Upper lobe of left lung (tissue), 6 donors: ENCODE measurements at regions not wholly inside any gene's neighbourhood (a gene's known extent, or its start where the extent isn't known, plus 50 kb on each side); places are given as distances from the start of the nearest gene placed in this dataset.

Source experiments
- ATAC-seq, 2 donors: fragments of 200-7000 bp; cut with Tn5 transposase; one replicate each; pipeline ENCODE4 v1.9.1; 2022; ENCODE audit warnings: mild to moderate bottlenecking in 2 of 2, moderate library complexity in 2 of 2; ENCODE audit not compliant: low FRiP score in 2 of 2
- DNase-seq, 2 donors: peaks; one replicate each; pipeline ENCODE4 v3.0.0-alpha.2; 2019 to 2020
- H3K27ac ChIP-seq, 4 donors: fragments of 200-600 bp; sonication (generic); one replicate each; pipeline ENCODE4 v1.5.1; 2016 to 2019
- H3K27me3 ChIP-seq, 4 donors: fragments of 200-600 bp; sonication (generic); one replicate each; pipeline ENCODE4 v1.5.1; 2017 to 2019
- H3K36me3 ChIP-seq, 4 donors: fragments of 200-600 bp; sonication (generic); one replicate each; pipeline ENCODE4 v1.5.1; 2016 to 2019
- H3K4me1 ChIP-seq, 4 donors: fragments of 200-600 bp; sonication (generic); one replicate each; pipeline ENCODE4 v1.5.1; 2018 to 2019
- H3K4me3 ChIP-seq, 4 donors: fragments of 200-600 bp; sonication (generic); one replicate each; pipeline ENCODE4 v1.5.1; 2017 to 2019; ENCODE audit warnings: mild to moderate bottlenecking in 2 of 4, moderate library complexity in 1 of 4
- H3K9me3 ChIP-seq, 4 donors: fragments of 200-600 bp; sonication (generic); one replicate each; pipeline ENCODE4 v1.5.1; 2018 to 2019
- EP300 ChIP-seq, 4 donors: sonication (generic); formaldehyde crosslinking; IDR thresholded peaks; one replicate each; pipeline ENCODE4 v1.5.1; 2017; ENCODE audit warnings: antibody characterized with exemption in 4 of 4, control low read depth in 2 of 4
- POLR2A ChIP-seq, 4 donors: fragments of 450-650 bp; IDR thresholded peaks; one replicate each; pipeline ENCODE4 v1.5.1; 2016 to 2017; ENCODE audit warnings: antibody characterized with exemption in 4 of 4, mild to moderate bottlenecking in 2 of 4
- POLR2AphosphoS5 ChIP-seq, 2 donors: sonication (generic); formaldehyde crosslinking; IDR thresholded peaks; one replicate each; pipeline ENCODE4 v1.5.1; 2017; ENCODE audit warnings: antibody characterized with exemption in 2 of 2
- WGBS, 2 donors: methylation state at CpG; one replicate each; pipeline ENCODE4 v1.1.5; 2017 to 2018; 5-methylcytosine and 5-hydroxymethylcytosine counted together
- TF ChIP-seq, protein P1 (sequence below), 6 experiments: fragments of 450-650 bp in 4 of 6; fragments of 200-600 bp in 2 of 6; sonication (generic) in 2 of 6; IDR thresholded peaks; one replicate each; pipeline ENCODE4 v1.5.1; 2016 to 2019; ENCODE audit warnings: antibody characterized with exemption in 6 of 6
- donor health status: DM: no; HTN: no; CAD: no; lungs with moderate emphysema.
- donor health status: DM: no; HTN: yes; CAD: no; lungs with severe emphysema.

DNA sequence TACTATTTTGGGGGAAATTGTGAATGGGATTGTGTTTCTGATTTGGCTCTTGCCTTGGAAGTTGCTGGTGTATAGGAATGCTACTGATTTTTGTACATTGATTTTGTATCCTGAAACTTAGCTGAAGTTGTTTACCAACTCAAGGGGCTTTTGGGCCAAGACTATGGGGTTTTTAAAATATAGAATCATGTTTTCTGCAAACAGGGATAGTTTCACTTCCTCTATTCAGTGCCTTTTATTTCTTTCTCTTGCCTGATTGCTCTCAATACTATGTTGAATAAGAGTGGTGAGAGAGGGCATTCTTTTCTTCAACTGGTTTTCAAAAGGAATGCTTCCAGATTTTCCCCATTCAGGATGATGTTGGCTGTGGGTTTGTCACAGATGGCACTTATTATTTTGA lies 1383.8 kb upstream of the ACVR2A start:
- no peak overlapping the region for H3K4me3 ChIP-seq
- no peak for DNase-seq
- no peak for ATAC-seq
- no peaks in the 10 kb centered on the region for H3K4me1 ChIP-seq
- H3K9me3 ChIP-seq, result peaks cover 0 to 13% (median 4%) of the 10 kb centered on the region in 4 donors
- H3K27me3 ChIP-seq, result no peaks in the 10 kb centered on the region
- TF ChIP-seq, protein P1, sequence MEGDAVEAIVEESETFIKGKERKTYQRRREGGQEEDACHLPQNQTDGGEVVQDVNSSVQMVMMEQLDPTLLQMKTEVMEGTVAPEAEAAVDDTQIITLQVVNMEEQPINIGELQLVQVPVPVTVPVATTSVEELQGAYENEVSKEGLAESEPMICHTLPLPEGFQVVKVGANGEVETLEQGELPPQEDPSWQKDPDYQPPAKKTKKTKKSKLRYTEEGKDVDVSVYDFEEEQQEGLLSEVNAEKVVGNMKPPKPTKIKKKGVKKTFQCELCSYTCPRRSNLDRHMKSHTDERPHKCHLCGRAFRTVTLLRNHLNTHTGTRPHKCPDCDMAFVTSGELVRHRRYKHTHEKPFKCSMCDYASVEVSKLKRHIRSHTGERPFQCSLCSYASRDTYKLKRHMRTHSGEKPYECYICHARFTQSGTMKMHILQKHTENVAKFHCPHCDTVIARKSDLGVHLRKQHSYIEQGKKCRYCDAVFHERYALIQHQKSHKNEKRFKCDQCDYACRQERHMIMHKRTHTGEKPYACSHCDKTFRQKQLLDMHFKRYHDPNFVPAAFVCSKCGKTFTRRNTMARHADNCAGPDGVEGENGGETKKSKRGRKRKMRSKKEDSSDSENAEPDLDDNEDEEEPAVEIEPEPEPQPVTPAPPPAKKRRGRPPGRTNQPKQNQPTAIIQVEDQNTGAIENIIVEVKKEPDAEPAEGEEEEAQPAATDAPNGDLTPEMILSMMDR (IDR thresholded peaks at IDR 0.05), result no peak
- no peak for TF ChIP-seq POLR2AphosphoS5 (IDR thresholded peaks at IDR 0.05)
- TF ChIP-seq EP300 (IDR thresholded peaks at IDR 0.05), result no peak
- H3K36me3 ChIP-seq, result no peaks in the 10 kb centered on the region
- H3K27ac ChIP-seq, result no peak overlapping the region

DNA sequence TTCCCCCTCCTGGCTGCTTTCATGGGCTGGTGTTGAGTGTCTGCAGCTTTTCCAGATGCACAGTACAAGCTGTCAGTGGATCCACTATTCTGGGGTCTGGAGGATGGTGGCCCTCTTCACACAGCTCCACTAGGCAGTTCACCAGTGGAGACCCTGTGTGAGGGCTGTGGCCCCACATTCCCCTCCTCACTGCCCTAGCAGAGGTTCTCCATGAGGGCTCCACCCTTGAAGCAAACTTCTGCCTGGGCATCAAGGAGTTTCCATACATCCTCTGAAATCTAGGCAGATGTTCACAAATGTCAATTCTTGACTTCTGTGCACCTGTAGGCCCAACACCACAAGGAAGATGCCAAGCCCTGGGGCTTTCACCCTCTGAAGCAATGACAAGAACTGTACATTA lies 1386.2 kb upstream of the ACVR2A start:
- Histone ChIP-seq H3K4me1 (no peaks in the 10 kb centered on the region), H3K27me3 (no peaks in the 10 kb centered on the region), H3K27ac (no peak overlapping the region), H3K36me3 (no peaks in the 10 kb centered on the region), H3K9me3 (peaks cover 0 to 13% (median 2%) of the 10 kb centered on the region in 4 donors), H3K4me3 (no peak overlapping the region)
- ATAC-seq (no peak), DNase-seq (no peak)
- TF ChIP-seq, protein P1 (IDR thresholded peaks at IDR 0.05), result no peak
- TF ChIP-seq EP300 (IDR thresholded peaks at IDR 0.05) (no peak), POLR2A (IDR thresholded peaks at IDR 0.05) (no peak), POLR2AphosphoS5 (IDR thresholded peaks at IDR 0.05) (no peak)

DNA sequence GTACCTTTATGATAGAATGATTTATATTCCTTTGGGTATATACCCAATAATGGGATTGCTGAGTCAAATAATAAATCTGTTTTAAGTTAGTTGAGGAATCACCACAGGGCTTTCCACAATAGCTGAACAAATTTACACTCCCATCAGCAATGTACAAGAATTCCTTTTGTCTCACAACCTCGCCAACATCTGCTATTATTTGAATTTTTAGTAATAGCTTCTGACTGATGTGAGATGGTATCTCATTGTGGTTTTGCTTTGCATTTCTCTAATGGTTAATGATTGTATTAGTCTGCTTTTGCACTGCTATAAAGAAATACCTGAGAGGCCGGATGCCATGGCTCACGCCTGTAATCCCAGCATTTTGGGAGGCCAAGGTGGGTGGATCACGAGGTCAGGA lies 1387.6 kb upstream of the ACVR2A start:
- Histone ChIP-seq H3K9me3 (peaks cover 0 to 13% (median 2%) of the 10 kb centered on the region in 4 donors), H3K4me3 (no peak overlapping the region), H3K27ac (no peak overlapping the region), H3K36me3 (no peaks in the 10 kb centered on the region), H3K27me3 (no peaks in the 10 kb centered on the region), H3K4me1 (no peaks in the 10 kb centered on the region)
- ATAC-seq (no peak), DNase-seq (no peak)
- TF ChIP-seq, protein P1 (IDR thresholded peaks at IDR 0.05), result no peak
- TF ChIP-seq EP300 (IDR thresholded peaks at IDR 0.05) (no peak), POLR2AphosphoS5 (IDR thresholded peaks at IDR 0.05) (no peak), POLR2A (IDR thresholded peaks at IDR 0.05) (no peak)
- 85 to 93% methylated on average over 4 of the region's 4 CpGs for WGBS, 2 donors

DNA sequence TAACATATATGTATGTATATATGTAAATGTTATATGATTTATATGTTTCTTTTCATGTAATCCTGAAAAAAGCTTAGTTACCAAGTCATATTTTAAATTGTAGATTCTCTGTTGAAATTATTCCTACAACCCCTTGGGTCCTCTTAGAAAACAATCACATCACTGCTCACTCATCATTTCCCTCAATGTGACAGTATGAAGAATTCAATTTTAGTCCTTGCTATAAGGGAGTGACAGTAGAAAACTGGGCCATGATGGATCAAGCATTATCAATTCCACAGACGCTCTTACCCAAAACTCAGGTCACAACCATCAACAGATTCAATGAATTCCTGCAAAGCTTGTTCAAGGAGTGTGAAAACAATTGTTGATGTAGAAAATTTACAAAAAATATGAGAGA lies 1389.5 kb upstream of the ACVR2A start:
- peaks cover 0 to 13% (median 2%) of the 10 kb centered on the region in 4 donors for H3K9me3 ChIP-seq
- ATAC-seq (no peak), DNase-seq (no peak)
- no peak overlapping the region for H3K27ac ChIP-seq
- no peak overlapping the region for H3K4me3 ChIP-seq
- H3K36me3 ChIP-seq, result no peaks in the 10 kb centered on the region
- H3K4me1 ChIP-seq, result no peaks in the 10 kb centered on the region
- WGBS, 2 donors, result 96 to 100% methylated on average over 1 of the region's 1 CpG
- no peaks in the 10 kb centered on the region for H3K27me3 ChIP-seq
- TF ChIP-seq, protein P1 (IDR thresholded peaks at IDR 0.05), result no peak
- TF ChIP-seq EP300 (IDR thresholded peaks at IDR 0.05) (no peak), POLR2A (IDR thresholded peaks at IDR 0.05) (no peak), POLR2AphosphoS5 (IDR thresholded peaks at IDR 0.05) (no peak)

DNA sequence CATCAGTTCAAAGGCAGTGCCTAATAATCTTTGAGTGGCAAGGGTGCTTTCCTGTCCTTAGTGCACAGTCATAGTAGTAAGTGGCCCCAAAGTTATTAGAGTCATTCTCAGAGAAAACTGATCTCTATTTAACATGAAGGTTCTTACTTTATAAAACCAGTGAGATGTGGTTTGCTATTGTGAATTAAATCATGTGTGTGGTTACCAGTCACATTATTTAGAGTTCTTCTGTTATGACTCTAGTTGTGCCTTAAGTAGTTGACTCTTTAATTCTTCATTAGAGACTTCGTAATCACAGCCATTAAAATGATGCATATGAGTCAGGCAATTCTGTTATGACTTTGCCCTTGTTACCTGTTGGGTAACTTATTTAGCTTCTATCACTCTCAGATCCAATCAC lies 1392.9 kb upstream of the ACVR2A start:
- Histone ChIP-seq H3K27me3 (no peaks in the 10 kb centered on the region), H3K27ac (no peak overlapping the region), H3K9me3 (no peaks in the 10 kb centered on the region), H3K4me3 (no peak overlapping the region), H3K4me1 (no peaks in the 10 kb centered on the region), H3K36me3 (no peaks in the 10 kb centered on the region)
- no peak for DNase-seq
- 86 to 95% methylated on average over 1 of the region's 1 CpG for WGBS, 2 donors
- no peak for ATAC-seq
- TF ChIP-seq POLR2AphosphoS5 (IDR thresholded peaks at IDR 0.05) (no peak), POLR2A (IDR thresholded peaks at IDR 0.05) (no peak), EP300 (IDR thresholded peaks at IDR 0.05) (no peak)
- TF ChIP-seq, protein P1 (IDR thresholded peaks at IDR 0.05), result no peak
